ENCODE measurements at regions not wholly inside any gene's neighbourhood (a gene's known extent, or its start where the extent isn't known, plus 50 kb on each side); places are given as distances from the start of the nearest gene placed in this dataset.

GRCh38 chr11:110935018-110935640 lies 222.9 kb upstream of the ARHGAP20 start:
- H3K4me3 ChIP-seq (ENCODE audit: low read depth, low read length), result no peak overlapping the region
- H3K36me3 ChIP-seq, result no peaks in the 10 kb centered on the region
- DNase-seq, result no peak
- peak overlapping the region; percentile 73 for H3K27ac ChIP-seq
- no peaks in the 10 kb centered on the region for H3K9me3 ChIP-seq (ENCODE audit: severe bottlenecking)
- no peaks in the 10 kb centered on the region for H3K27me3 ChIP-seq (ENCODE audit: insufficient read depth, low read depth, severe bottlenecking)
- TF ChIP-seq, protein P1, sequence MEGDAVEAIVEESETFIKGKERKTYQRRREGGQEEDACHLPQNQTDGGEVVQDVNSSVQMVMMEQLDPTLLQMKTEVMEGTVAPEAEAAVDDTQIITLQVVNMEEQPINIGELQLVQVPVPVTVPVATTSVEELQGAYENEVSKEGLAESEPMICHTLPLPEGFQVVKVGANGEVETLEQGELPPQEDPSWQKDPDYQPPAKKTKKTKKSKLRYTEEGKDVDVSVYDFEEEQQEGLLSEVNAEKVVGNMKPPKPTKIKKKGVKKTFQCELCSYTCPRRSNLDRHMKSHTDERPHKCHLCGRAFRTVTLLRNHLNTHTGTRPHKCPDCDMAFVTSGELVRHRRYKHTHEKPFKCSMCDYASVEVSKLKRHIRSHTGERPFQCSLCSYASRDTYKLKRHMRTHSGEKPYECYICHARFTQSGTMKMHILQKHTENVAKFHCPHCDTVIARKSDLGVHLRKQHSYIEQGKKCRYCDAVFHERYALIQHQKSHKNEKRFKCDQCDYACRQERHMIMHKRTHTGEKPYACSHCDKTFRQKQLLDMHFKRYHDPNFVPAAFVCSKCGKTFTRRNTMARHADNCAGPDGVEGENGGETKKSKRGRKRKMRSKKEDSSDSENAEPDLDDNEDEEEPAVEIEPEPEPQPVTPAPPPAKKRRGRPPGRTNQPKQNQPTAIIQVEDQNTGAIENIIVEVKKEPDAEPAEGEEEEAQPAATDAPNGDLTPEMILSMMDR (IDR thresholded peaks at IDR 0.05; ENCODE audit: low read depth, low read length), result no peak

GRCh38 chr11:110929129-110929528 lies 216.9 kb upstream of the ARHGAP20 start:
- Histone ChIP-seq H3K9me3 (ENCODE audit: severe bottlenecking) (no peaks in the 10 kb centered on the region), H3K4me3 (ENCODE audit: low read depth, low read length) (no peak overlapping the region), H3K27ac (no peak overlapping the region; the same call in 1 of the 2 replicates), H3K27me3 (ENCODE audit: insufficient read depth, low read depth, severe bottlenecking) (no peaks in the 10 kb centered on the region), H3K36me3 (no peaks in the 10 kb centered on the region)
- no peak for DNase-seq
- TF ChIP-seq, protein P1 (IDR thresholded peaks at IDR 0.05; ENCODE audit: low read depth, low read length), result no peak

- H3K27ac ChIP-seq, result peak overlapping the region; percentile 53
- H3K36me3 ChIP-seq, result no peaks in the 10 kb centered on the region
- no peaks in the 10 kb centered on the region for H3K27me3 ChIP-seq (ENCODE audit: insufficient read depth, low read depth, severe bottlenecking)
- H3K9me3 ChIP-seq (ENCODE audit: severe bottlenecking), result no peaks in the 10 kb centered on the region
- no peak overlapping the region for H3K4me3 ChIP-seq (ENCODE audit: low read depth, low read length)
- peak; percentile 58 for DNase-seq
- TF ChIP-seq, protein P1 (IDR thresholded peaks at IDR 0.05; ENCODE audit: low read depth, low read length), result no peak
Measured at GRCh38 chr11:110928391-110928790, 216.2 kb upstream of the ARHGAP20 start.

GRCh38 chr11:110921742-110922521 lies 209.7 kb upstream of the ARHGAP20 start:
- peak; percentile 28 for DNase-seq
- Histone ChIP-seq H3K4me3 (ENCODE audit: low read depth, low read length) (no peak overlapping the region), H3K27me3 (ENCODE audit: insufficient read depth, low read depth, severe bottlenecking) (no peaks in the 10 kb centered on the region), H3K9me3 (ENCODE audit: severe bottlenecking) (no peaks in the 10 kb centered on the region), H3K36me3 (no peaks in the 10 kb centered on the region), H3K27ac (no peak overlapping the region)
- TF ChIP-seq, protein P1 (IDR thresholded peaks at IDR 0.05; ENCODE audit: low read depth, low read length), result no peak

DNA sequence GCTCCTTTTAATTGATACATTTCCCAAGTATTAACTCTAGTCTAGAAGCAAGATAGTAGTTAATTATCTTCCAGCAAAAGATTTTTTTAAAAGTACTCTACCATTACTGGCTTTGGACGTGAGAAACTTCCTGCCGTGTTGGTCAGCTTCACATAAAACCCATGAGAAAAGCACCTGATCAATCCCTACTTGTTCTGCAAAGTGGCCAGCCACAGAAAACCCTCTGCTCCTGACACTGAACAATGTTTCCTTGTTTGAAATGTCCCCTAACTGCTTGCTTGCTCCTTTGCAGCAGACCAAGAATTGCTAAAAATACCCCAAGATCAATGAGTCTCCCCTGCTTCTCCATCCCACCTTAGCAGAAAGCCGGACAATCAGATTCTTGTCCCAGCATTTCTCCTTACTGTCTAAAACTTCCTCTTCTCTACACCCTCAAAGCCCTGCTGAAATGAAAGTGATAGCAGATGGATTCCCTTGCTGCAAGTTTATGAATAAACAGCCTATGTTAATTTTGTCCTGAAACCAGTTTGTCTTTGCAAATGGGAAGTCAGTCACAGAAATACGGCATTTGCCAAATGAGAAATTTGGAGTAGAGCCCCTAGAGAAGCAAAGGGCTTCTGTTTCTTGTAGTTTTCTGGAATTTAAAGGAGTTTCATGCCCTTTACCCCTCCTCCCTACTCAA lies 207.1 kb upstream of the ARHGAP20 start:
- no peak overlapping the region for H3K27ac ChIP-seq
- no peak for DNase-seq
- no peak overlapping the region for H3K4me3 ChIP-seq (ENCODE audit: low read depth, low read length)
- no peaks in the 10 kb centered on the region for H3K9me3 ChIP-seq (ENCODE audit: severe bottlenecking)
- H3K27me3 ChIP-seq (ENCODE audit: insufficient read depth, low read depth, severe bottlenecking), result no peaks in the 10 kb centered on the region
- TF ChIP-seq, protein P1 (IDR thresholded peaks at IDR 0.05; ENCODE audit: low read depth, low read length), result no peak
- no peaks in the 10 kb centered on the region for H3K36me3 ChIP-seq
